ENCODE measurements at regions not wholly inside any gene's neighbourhood (a gene's known extent, or its start where the extent isn't known, plus 50 kb on each side); places are given as distances from the start of the nearest gene placed in this dataset.

DNA sequence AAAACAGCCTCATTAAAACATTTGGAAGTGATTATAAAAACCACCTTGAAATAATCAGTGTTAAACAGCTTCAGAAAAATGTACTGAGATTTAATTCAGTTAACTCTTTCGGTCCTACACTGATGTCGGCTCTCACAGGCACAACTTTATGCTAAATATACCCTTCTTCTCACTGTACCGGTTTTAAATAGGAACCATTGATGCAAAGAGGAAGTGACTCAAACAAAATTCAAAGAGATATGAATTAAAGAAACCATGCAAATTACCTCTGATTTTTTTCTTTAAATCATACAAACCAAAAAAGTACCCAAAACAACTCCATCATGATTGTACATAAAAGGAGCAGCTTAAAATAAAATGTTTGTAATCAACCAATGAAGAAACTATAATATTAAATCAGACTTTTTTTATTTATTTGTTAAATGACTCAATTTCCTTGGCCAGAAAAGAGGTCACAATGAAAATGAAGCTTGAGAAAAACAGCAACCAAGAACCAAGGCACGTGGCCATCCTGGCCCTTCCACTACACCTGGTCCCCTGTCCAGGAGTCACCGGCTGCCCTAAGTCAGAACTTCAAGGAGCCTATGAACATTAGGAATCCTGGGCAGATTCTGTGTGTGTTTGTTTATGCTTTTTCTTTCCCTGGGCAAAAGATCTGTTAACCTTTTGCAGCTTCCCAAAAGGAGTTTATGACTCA, 73.0 kb upstream of the CABCOCO1 start:
- no peaks in the 10 kb centered on the region for H4K20me1 ChIP-seq (ENCODE audit: control insufficient read depth, insufficient read depth)
- no peak overlapping the region for H3K27ac ChIP-seq (ENCODE audit: control insufficient read depth, insufficient read depth)
- 0% methylated on average over 5 of the region's 5 CpGs for WGBS (ENCODE audit: insufficient coverage, insufficient replicate concordance, low lambda C conversion rate, missing lambda C conversion rate)
- no peak overlapping the region for H3K4me2 ChIP-seq (ENCODE audit: control insufficient read depth, insufficient read depth)
- H3K4me1 ChIP-seq (ENCODE audit: control insufficient read depth, insufficient read depth, low read length): no peaks in the 10 kb centered on the region
- ChIA-PET SMC1A (ENCODE audit: uncharacterized antibody, unreplicated experiment) (interaction anchor here (0.9 kb wide), 1 partner anchor 316 kb away, joined by 3 read pairs; no protein-coding TSS in a partner anchor), POLR2A (no interaction called here), CTCF (interaction anchor here (0.7 to 1.2 kb wide), 5 partner anchors 9 to 1659 kb away, joined by 3 to 4 read pairs (median 3); no protein-coding TSS in a partner anchor), RAD21 (ENCODE audit: unreplicated experiment) (no interaction called here)
- H3K9me3 ChIP-seq (replicated peaks; ENCODE audit: control insufficient read depth, insufficient read depth, low read length): no peaks in the 10 kb centered on the region
- no peak for FAIRE-seq
- intact Hi-C loops (cut with micrococcal nuclease; ENCODE audit: unreplicated experiment) (loop anchor here (5.0 kb wide), 1 partner anchor 772 kb away; no protein-coding TSS in a partner anchor), in situ Hi-C loops (cut with MboI) (no loop called here)
- H3K27me3 ChIP-seq (replicated peaks in 1 of 2; ENCODE audit: control insufficient read depth in 2 of 2, insufficient read depth in 2 of 2, low read length in 1 of 2): no peaks in the 10 kb centered on the region; a peak in 1 of 4 replicates
- no peak overlapping the region for H3K4me3 ChIP-seq
- ATAC-seq: no peak
- DNase-seq (ENCODE audit: low read depth, low spot score): no peak
- H2AFZ ChIP-seq (ENCODE audit: control insufficient read depth, low read depth, low read length): no peak overlapping the region
- no peaks in the 10 kb centered on the region for H3K36me3 ChIP-seq (ENCODE audit: control insufficient read depth in 2 of 2, insufficient read depth in 2 of 2, low read length in 1 of 2)
- no peak overlapping the region for H3K9ac ChIP-seq (ENCODE audit: control insufficient read depth, insufficient read depth, low read length)
- no peaks in the 10 kb centered on the region for H3K79me2 ChIP-seq (ENCODE audit: control insufficient read depth, insufficient read depth, low read length)
- TF ChIP-seq ZNF384 (IDR thresholded peaks at IDR 0.05; ENCODE audit: borderline replicate concordance, low read depth, low read length) (no peak), SPI1 (IDR thresholded peaks at IDR 0.05; ENCODE audit: borderline replicate concordance, insufficient read depth, low read depth, low read length) (0 out of 2 replicates have a peak, but pooled peaks have one; percentile 16)
- BruUV-seq (replicated peaks): no TSS peak

DNA sequence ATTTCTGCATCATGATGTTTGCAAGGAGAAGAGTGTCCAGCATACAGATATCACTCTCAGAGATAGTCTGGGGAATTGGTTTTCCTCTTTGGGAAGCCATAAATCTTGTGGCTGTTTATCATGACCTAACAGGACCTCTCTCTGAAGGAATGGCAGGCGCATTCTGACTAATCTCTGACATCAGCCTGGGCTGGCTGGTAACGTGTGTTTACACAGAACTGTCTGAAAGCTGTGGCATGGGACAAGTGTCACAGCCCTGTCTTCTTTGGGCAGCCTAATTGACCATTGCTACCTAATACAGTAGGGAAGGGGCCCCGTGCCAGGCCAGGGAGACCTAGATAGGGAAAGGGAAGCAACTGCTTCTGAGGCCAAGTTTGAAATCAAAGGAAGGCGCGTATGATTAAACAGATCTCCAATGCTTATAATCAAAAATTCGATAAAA, 73.9 kb upstream of the CABCOCO1 start:
- ATAC-seq (no peak), FAIRE-seq (no peak), DNase-seq (ENCODE audit: low read depth, low spot score) (no peak)
- RAD21 ChIA-PET (ENCODE audit: unreplicated experiment): no interaction called here
- no peak overlapping the region for H3K27ac ChIP-seq (ENCODE audit: control insufficient read depth, insufficient read depth)
- H3K36me3 ChIP-seq (ENCODE audit: control insufficient read depth in 2 of 2, insufficient read depth in 2 of 2, low read length in 1 of 2): no peaks in the 10 kb centered on the region
- no peak overlapping the region for H2AFZ ChIP-seq (ENCODE audit: control insufficient read depth, low read depth, low read length)
- in situ Hi-C loops (cut with MboI) (no loop called here), intact Hi-C loops (cut with micrococcal nuclease; ENCODE audit: unreplicated experiment) (no loop called here)
- 35% methylated on average over 6 of the region's 6 CpGs for WGBS (ENCODE audit: insufficient coverage, insufficient replicate concordance, low lambda C conversion rate, missing lambda C conversion rate)
- no peaks in the 10 kb centered on the region for H4K20me1 ChIP-seq (ENCODE audit: control insufficient read depth, insufficient read depth)
- no TSS peak for BruUV-seq (replicated peaks)
- TF ChIP-seq DPF2 (IDR thresholded peaks at IDR 0.05): no peak
- TF ChIP-seq CHD1 (IDR thresholded peaks at IDR 0.05; ENCODE audit: low read depth, low read length): no peak
- H3K9ac ChIP-seq (ENCODE audit: control insufficient read depth, insufficient read depth, low read length): no peak overlapping the region
- no peak overlapping the region for H3K4me2 ChIP-seq (ENCODE audit: control insufficient read depth, insufficient read depth)
- POLR2A ChIA-PET: no interaction called here
- CTCF ChIA-PET: interaction anchor here (0.7 kb wide), 1 partner anchor 1658 kb away, joined by 3 read pairs; no protein-coding TSS in a partner anchor
- no peaks in the 10 kb centered on the region; a peak in 1 of 4 replicates for H3K27me3 ChIP-seq (replicated peaks in 1 of 2; ENCODE audit: control insufficient read depth in 2 of 2, insufficient read depth in 2 of 2, low read length in 1 of 2)
- SMC1A ChIA-PET (ENCODE audit: uncharacterized antibody, unreplicated experiment): interaction anchor here (0.9 to 1.3 kb wide), 2 partner anchors 29 to 315 kb away, joined by 3 read pairs; no protein-coding TSS in a partner anchor
- no peaks in the 10 kb centered on the region for H3K79me2 ChIP-seq (ENCODE audit: control insufficient read depth, insufficient read depth, low read length)
- H3K4me3 ChIP-seq: no peak overlapping the region
- H3K9me3 ChIP-seq (replicated peaks; ENCODE audit: control insufficient read depth, insufficient read depth, low read length): no peaks in the 10 kb centered on the region
- no peaks in the 10 kb centered on the region for H3K4me1 ChIP-seq (ENCODE audit: control insufficient read depth, insufficient read depth, low read length)
